H9 (cell line): ENCODE measurements at regions not wholly inside any gene's neighbourhood (a gene's known extent, or its start where the extent isn't known, plus 50 kb on each side); places are given as distances from the start of the nearest gene placed in this dataset.

Source experiments
- DNase-seq: peaks from one replicate; pipeline ENCODE4 v3.0.0-alpha.2; 2017
- H2AFZ ChIP-seq: one replicate; pipeline ENCODE4 v1.6.1; 2013; ENCODE audit warnings: mild to moderate bottlenecking, low read length, control low read depth, moderate library complexity
- H2AK5ac ChIP-seq: 2 replicates; pipeline ENCODE4 v1.6.1; 2013; ENCODE audit warnings: low read length, control low read depth, mixed read lengths; ENCODE audit not compliant: insufficient read length
- H2BK120ac ChIP-seq: one replicate; pipeline ENCODE4 v1.6.1; 2013; ENCODE audit warnings: low read depth, mild to moderate bottlenecking, low read length, control low read depth, inconsistent platforms; ENCODE audit not compliant: poor library complexity, severe bottlenecking
- H2BK12ac ChIP-seq: 2 replicates; pipeline ENCODE4 v1.6.1; 2013; ENCODE audit warnings: low read length, control low read depth, mixed read lengths, low read depth; ENCODE audit not compliant: insufficient read length
- H2BK15ac ChIP-seq: 2 replicates; pipeline ENCODE4 v1.6.1; 2013; ENCODE audit warnings: low read depth, low read length, control low read depth
- H2BK20ac ChIP-seq: one replicate; pipeline ENCODE4 v1.6.1; 2013; ENCODE audit warnings: low read depth, mild to moderate bottlenecking, low read length, control low read depth, inconsistent platforms; ENCODE audit not compliant: poor library complexity, severe bottlenecking
- H2BK5ac ChIP-seq: 2 replicates; pipeline ENCODE4 v1.6.1; 2013; ENCODE audit warnings: low read length, control low read depth, mixed read lengths; ENCODE audit not compliant: insufficient read length
- H3K14ac ChIP-seq: 2 replicates; pipeline ENCODE4 v1.6.1; 2013; ENCODE audit warnings: low read length, control low read depth; ENCODE audit not compliant: insufficient read depth
- H3K18ac ChIP-seq: 2 replicates; pipeline ENCODE4 v1.6.1; 2013; ENCODE audit warnings: low read depth, mild to moderate bottlenecking, mixed read lengths, low read length, control low read depth; ENCODE audit not compliant: insufficient read length
- H3K23ac ChIP-seq: 2 replicates; pipeline ENCODE4 v1.6.1; 2013; ENCODE audit warnings: low read length, control low read depth, mixed read lengths, low read depth; ENCODE audit not compliant: insufficient read length
- H3K23me2 ChIP-seq: 2 replicates; pipeline ENCODE4 v1.6.1; 2013; ENCODE audit warnings: low read depth, mild to moderate bottlenecking, mixed read lengths, low read length, control low read depth; ENCODE audit not compliant: insufficient read length, poor library complexity, severe bottlenecking
- H3K27ac ChIP-seq: 2 replicates; pipeline ENCODE4 v1.5.1; 2013; ENCODE audit warnings: low read length, control low read depth, mixed read lengths, low read depth; ENCODE audit not compliant: insufficient read length
- H3K27me3 ChIP-seq: 2 replicates; pipeline ENCODE4 v1.6.1; 2013; ENCODE audit warnings: low read length, control low read depth, inconsistent platforms; ENCODE audit not compliant: insufficient read depth
- H3K4ac ChIP-seq: 2 replicates; pipeline ENCODE4 v1.6.1; 2013; ENCODE audit warnings: low read depth, mild to moderate bottlenecking, control low read depth, inconsistent platforms, low read length, moderate library complexity
- H3K4me1 ChIP-seq: 2 replicates; pipeline ENCODE4 v1.6.1; 2013; ENCODE audit warnings: low read length, control low read depth, inconsistent platforms; ENCODE audit not compliant: insufficient read depth
- H3K4me2 ChIP-seq: 2 replicates; pipeline ENCODE4 v1.6.1; 2013; ENCODE audit warnings: low read length, control low read depth, mixed read lengths; ENCODE audit not compliant: insufficient read length, insufficient read depth
- H3K56ac ChIP-seq: 2 replicates; pipeline ENCODE4 v1.6.1; 2013; ENCODE audit warnings: low read depth, mild to moderate bottlenecking, mixed read lengths, low read length, control low read depth; ENCODE audit not compliant: insufficient read length
- H3K79me1 ChIP-seq: 2 replicates; pipeline ENCODE4 v1.6.1; 2013; ENCODE audit warnings: low read depth, mild to moderate bottlenecking, moderate library complexity, low read length, control low read depth, inconsistent platforms; ENCODE audit not compliant: insufficient read depth, poor library complexity, severe bottlenecking
- H3K79me2 ChIP-seq: 2 replicates; pipeline ENCODE4 v1.6.1; 2013; ENCODE audit warnings: low read length, control low read depth, inconsistent platforms; ENCODE audit not compliant: insufficient read depth
- H3K9ac ChIP-seq: 2 replicates; pipeline ENCODE4 v1.6.1; 2013; ENCODE audit warnings: low read length, control low read depth, mixed read lengths; ENCODE audit not compliant: insufficient read length; ENCODE audit errors: extremely low read depth
- H3K9me3 ChIP-seq: one replicate; pipeline ENCODE4 v1.6.1; 2013; ENCODE audit warnings: low read depth, low read length, inconsistent platforms; ENCODE audit not compliant: control insufficient read depth
- H3T11ph ChIP-seq: one replicate; pipeline ENCODE4 v1.6.1; 2013; ENCODE audit warnings: mild to moderate bottlenecking, low read length, control low read depth, inconsistent platforms
- H4K20me1 ChIP-seq: one replicate; pipeline ENCODE4 v1.6.1; 2013; ENCODE audit not compliant: control insufficient read depth, insufficient read length, insufficient read depth
- H4K5ac ChIP-seq: 2 replicates; pipeline ENCODE4 v1.6.1; 2013; ENCODE audit warnings: low read depth, mild to moderate bottlenecking, mixed read lengths, low read length, control low read depth; ENCODE audit not compliant: insufficient read length
- H4K8ac ChIP-seq: replicated peaks from 2 replicates; pipeline ENCODE4 v1.6.1; 2013; ENCODE audit warnings: low read length, control low read depth, mixed read lengths, low read depth; ENCODE audit not compliant: insufficient read length
- H4K91ac ChIP-seq: 2 replicates; pipeline ENCODE4 v1.6.1; 2013; ENCODE audit warnings: low read depth, mild to moderate bottlenecking, moderate library complexity, mixed read lengths, low read length, control low read depth; ENCODE audit not compliant: insufficient read length
- H3K27ac Mint-ChIP-seq, 3 experiments: 2 replicates in 2 of 3; 3 replicates in 1 of 3; pipeline ENCODE4 v1.8.0; 2020 to 2021; ENCODE audit warnings: mixed read lengths in 3 of 3, mild to moderate bottlenecking in 1 of 3, moderate library complexity in 1 of 3
- H3K27me3 Mint-ChIP-seq: 2 replicates; pipeline ENCODE4 v1.8.0; 2021; ENCODE audit warnings: low read depth, mild to moderate bottlenecking, moderate library complexity, mixed read lengths
- H3K36me3 Mint-ChIP-seq, 3 experiments: 2 replicates in 2 of 3; 3 replicates in 1 of 3; pipeline ENCODE4 v1.8.0; 2020 to 2021; ENCODE audit warnings: low read depth in 3 of 3, mixed read lengths in 3 of 3; ENCODE audit not compliant: insufficient read depth in 1 of 3
- H3K4me1 Mint-ChIP-seq, 2 experiments: 2 replicates each; pipeline ENCODE4 v1.8.0; 2020; ENCODE audit warnings: mixed read lengths in 2 of 2
- H3K4me3 Mint-ChIP-seq, 2 experiments: 2 replicates in 1 of 2; 3 replicates in 1 of 2; pipeline ENCODE4 v1.8.0; 2020 to 2021; ENCODE audit warnings: mild to moderate bottlenecking in 2 of 2, mixed read lengths in 2 of 2, moderate library complexity in 1 of 2
- H3K9me3 Mint-ChIP-seq, 2 experiments: 2 replicates in 1 of 2; 3 replicates in 1 of 2; pipeline ENCODE4 v1.8.0; 2020; ENCODE audit warnings: mild to moderate bottlenecking in 2 of 2, mixed read lengths in 2 of 2, moderate library complexity in 1 of 2
- WGBS: extraction: QIAGEN DNeasy Blood & Tissue Kit; methylation state at CpG from one replicate; pipeline ENCODE4 v1.1.7; 2013; ENCODE audit warnings: missing lambda C conversion rate, low lambda C conversion rate, mixed read lengths; ENCODE audit not compliant: insufficient read length; ENCODE audit errors: extremely low coverage; 5-methylcytosine and 5-hydroxymethylcytosine counted together
- TF ChIP-seq, protein P1 (sequence below): fragments of 200-600 bp; sonication (generic); conservative IDR thresholded peaks from 3 replicates; pipeline ENCODE4 v1.8.0; 2021; ENCODE audit warnings: antibody characterized with exemption, mild to moderate bottlenecking

DNA sequence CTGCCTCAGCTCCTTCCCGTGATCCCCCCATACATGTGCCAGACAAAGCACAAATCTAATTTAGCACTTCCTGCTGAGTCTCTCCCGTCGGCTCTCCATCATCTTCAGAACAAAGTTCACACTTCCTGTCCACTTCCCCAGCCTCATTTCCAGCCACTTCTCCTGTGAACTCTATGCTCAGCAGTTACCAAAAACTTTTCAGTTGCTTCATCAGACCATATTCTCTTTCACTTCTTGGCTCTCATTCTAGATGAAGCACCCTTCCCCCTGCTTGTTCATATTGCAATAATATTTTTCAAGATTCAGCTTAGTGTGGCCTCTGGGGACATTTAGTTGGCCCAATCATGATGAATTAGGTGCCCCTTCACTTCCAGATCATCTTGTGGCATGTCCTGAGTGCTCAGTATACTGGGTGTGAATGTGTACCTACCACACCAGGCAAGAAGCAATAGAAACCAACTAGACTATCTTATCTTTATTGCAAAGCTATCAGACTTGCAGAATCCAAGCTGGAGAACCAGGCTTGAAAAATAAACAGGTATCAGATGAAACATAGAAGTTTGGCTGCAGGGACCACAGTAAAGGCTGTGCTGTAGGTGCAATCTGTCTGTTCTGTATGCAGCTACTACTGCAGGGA is 115.8 kb downstream of the NXPE2 start:
- H3K4me3 Mint-ChIP-seq: no peak overlapping the region
- no peak overlapping the region for H3K27ac Mint-ChIP-seq
- no peaks in the 10 kb centered on the region for H3K36me3 Mint-ChIP-seq
- DNase-seq: no peak
- Histone ChIP-seq H2BK5ac (no peak overlapping the region), H3K14ac (no peak overlapping the region), H2AFZ (no peak overlapping the region), H3K18ac (no peak overlapping the region), H3K56ac (no peak overlapping the region), H4K5ac (no peak overlapping the region), H2BK20ac (no peak overlapping the region), H3K4me1 (no peaks in the 10 kb centered on the region), H3K4ac (no peak overlapping the region), H3K27ac (no peak overlapping the region), H3K27me3 (no peaks in the 10 kb centered on the region), H3K4me2 (no peak overlapping the region), H4K91ac (no peak overlapping the region), H2BK120ac (no peak overlapping the region), H3K79me2 (no peaks in the 10 kb centered on the region), H3K23me2 (no peaks in the 10 kb centered on the region), H3K9ac (no peak overlapping the region), H3K23ac (no peak overlapping the region), H3T11ph (no peak overlapping the region), H4K8ac (no peak overlapping the region), H2AK5ac (no peak overlapping the region), H3K9me3 (no peaks in the 10 kb centered on the region), H2BK15ac (no peak overlapping the region), H3K79me1 (no peaks in the 10 kb centered on the region), H4K20me1 (no peaks in the 10 kb centered on the region), H2BK12ac (no peak overlapping the region)
- H3K4me1 Mint-ChIP-seq: peaks cover 5 to 7% of the 10 kb centered on the region in 2 experiments
- TF ChIP-seq, protein P1, sequence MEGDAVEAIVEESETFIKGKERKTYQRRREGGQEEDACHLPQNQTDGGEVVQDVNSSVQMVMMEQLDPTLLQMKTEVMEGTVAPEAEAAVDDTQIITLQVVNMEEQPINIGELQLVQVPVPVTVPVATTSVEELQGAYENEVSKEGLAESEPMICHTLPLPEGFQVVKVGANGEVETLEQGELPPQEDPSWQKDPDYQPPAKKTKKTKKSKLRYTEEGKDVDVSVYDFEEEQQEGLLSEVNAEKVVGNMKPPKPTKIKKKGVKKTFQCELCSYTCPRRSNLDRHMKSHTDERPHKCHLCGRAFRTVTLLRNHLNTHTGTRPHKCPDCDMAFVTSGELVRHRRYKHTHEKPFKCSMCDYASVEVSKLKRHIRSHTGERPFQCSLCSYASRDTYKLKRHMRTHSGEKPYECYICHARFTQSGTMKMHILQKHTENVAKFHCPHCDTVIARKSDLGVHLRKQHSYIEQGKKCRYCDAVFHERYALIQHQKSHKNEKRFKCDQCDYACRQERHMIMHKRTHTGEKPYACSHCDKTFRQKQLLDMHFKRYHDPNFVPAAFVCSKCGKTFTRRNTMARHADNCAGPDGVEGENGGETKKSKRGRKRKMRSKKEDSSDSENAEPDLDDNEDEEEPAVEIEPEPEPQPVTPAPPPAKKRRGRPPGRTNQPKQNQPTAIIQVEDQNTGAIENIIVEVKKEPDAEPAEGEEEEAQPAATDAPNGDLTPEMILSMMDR: no peak
- WGBS: no CpG with 5 or more reads among the region's 3 CpGs
- H3K9me3 Mint-ChIP-seq: peaks cover 0 to 4% of the 10 kb centered on the region in 2 experiments; a peak in 1 of 5 replicates
- H3K27me3 Mint-ChIP-seq: peaks cover 3% of the 10 kb centered on the region; the same call in 1 of the 2 replicates
